WTC11 (cell line): ENCODE measurements at regions not wholly inside any gene's neighbourhood (a gene's known extent, or its start where the extent isn't known, plus 50 kb on each side); places are given as distances from the start of the nearest gene placed in this dataset.

Experiments
- ATAC-seq: fragments of 200-7000 bp; cut with Tn5 transposase; 2 replicates; pipeline ENCODE4 v1.10.0; 2021; ENCODE audit warnings: mild to moderate bottlenecking, moderate library complexity
- CTCF ChIA-PET: fragments of 300-600 bp; sonication (Branson Sonifier 250); formaldehyde crosslinking; loops from one replicate; lab custom pipeline; 2021; ENCODE audit warnings: antibody characterized with exemption; lab: Charles Lee
- POLR2A ChIA-PET: fragments of 350-600 bp; sonication (Branson Sonifier 250); formaldehyde crosslinking; loops from one replicate; lab custom pipeline; 2021; ENCODE audit warnings: antibody characterized with exemption; lab: Charles Lee
- DNase-seq: peaks from one replicate; pipeline ENCODE4 v3.0.0; 2021; ENCODE audit warnings: low spot score
- H3K27ac Mint-ChIP-seq: 2 replicates; pipeline ENCODE4 v1.8.0; 2021; ENCODE audit warnings: mixed read lengths
- H3K27me3 Mint-ChIP-seq: 2 replicates; pipeline ENCODE4 v1.8.0; 2021; ENCODE audit warnings: low read depth, mild to moderate bottlenecking, moderate library complexity, mixed read lengths
- H3K36me3 Mint-ChIP-seq: 2 replicates; pipeline ENCODE4 v1.8.0; 2021; ENCODE audit warnings: mixed read lengths
- H3K4me1 Mint-ChIP-seq: 2 replicates; pipeline ENCODE4 v1.8.0; 2022; ENCODE audit warnings: mixed read lengths
- H3K4me3 Mint-ChIP-seq: 2 replicates; pipeline ENCODE4 v1.8.0; 2021; ENCODE audit warnings: mild to moderate bottlenecking, moderate library complexity, mixed read lengths
- H3K9me3 Mint-ChIP-seq: 2 replicates; pipeline ENCODE4 v1.8.0; 2021; ENCODE audit warnings: mixed read lengths
- CREB1 ChIP-seq: sonication (generic); formaldehyde crosslinking; IDR thresholded peaks from 2 replicates; pipeline ENCODE4 v1.8.0; 2023; ENCODE audit warnings: mild to moderate bottlenecking, missing genetic modification reagents
- ELF4 ChIP-seq: sonication (generic); formaldehyde crosslinking; IDR thresholded peaks from 2 replicates; pipeline ENCODE4 v1.8.1; 2022; ENCODE audit warnings: low read depth, mild to moderate bottlenecking, moderate library complexity, missing genetic modification reagents
- EMX1 ChIP-seq: fragments of 250-450 bp; sonication (Bioruptor Pico); IDR thresholded peaks from 2 replicates; pipeline ENCODE4 v1.8.0; 2021; ENCODE audit warnings: mild to moderate bottlenecking
- FOXP1 ChIP-seq: sonication (generic); formaldehyde crosslinking; IDR thresholded peaks from 2 replicates; pipeline ENCODE4 v1.8.0; 2022; ENCODE audit warnings: missing genetic modification reagents, mild to moderate bottlenecking, moderate library complexity, borderline replicate concordance
- JAZF1 ChIP-seq: fragments of 250-450 bp; sonication (Bioruptor Pico); IDR thresholded peaks from 2 replicates; pipeline ENCODE4 v1.9.0; 2021; ENCODE audit warnings: moderate library complexity, mild to moderate bottlenecking, inconsistent platforms
- MLX ChIP-seq: sonication (generic); formaldehyde crosslinking; IDR thresholded peaks from 2 replicates; pipeline ENCODE4 v1.8.1; 2023; ENCODE audit warnings: mild to moderate bottlenecking, missing genetic modification reagents, moderate library complexity
- MXD4 ChIP-seq: fragments of 250-450 bp; sonication (Bioruptor Pico); IDR thresholded peaks from 2 replicates; pipeline ENCODE4 v1.8.0; 2021; ENCODE audit warnings: mild to moderate bottlenecking, moderate library complexity, borderline replicate concordance
- MYBL2 ChIP-seq: sonication (generic); formaldehyde crosslinking; IDR thresholded peaks from 2 replicates; pipeline ENCODE4 v1.8.1; 2023; ENCODE audit warnings: mild to moderate bottlenecking, moderate library complexity, missing genetic modification reagents
- NFATC4 ChIP-seq: fragments of 250-450 bp; sonication (Bioruptor Pico); IDR thresholded peaks from 2 replicates; pipeline ENCODE4 v1.9.0; 2021; ENCODE audit warnings: mild to moderate bottlenecking
- NFE2L1 ChIP-seq: sonication (generic); formaldehyde crosslinking; IDR thresholded peaks from 2 replicates; pipeline ENCODE4 v1.8.1; 2023; ENCODE audit warnings: missing genetic modification reagents
- NFYB ChIP-seq: sonication (generic); formaldehyde crosslinking; conservative IDR thresholded peaks from 2 replicates; pipeline ENCODE4 v1.8.0; 2022; ENCODE audit warnings: low read depth, missing genetic modification reagents
- PRDM15 ChIP-seq: sonication (generic); formaldehyde crosslinking; IDR thresholded peaks from 2 replicates; pipeline ENCODE4 v1.8.0; 2022; ENCODE audit warnings: missing genetic modification reagents
- TEAD1 ChIP-seq: sonication (generic); formaldehyde crosslinking; IDR thresholded peaks from 2 replicates; pipeline ENCODE4 v1.8.0; 2022; ENCODE audit warnings: mild to moderate bottlenecking, missing genetic modification reagents
- ZNF232 ChIP-seq: sonication (generic); formaldehyde crosslinking; IDR thresholded peaks from 2 replicates; pipeline ENCODE4 v1.8.0; 2022; ENCODE audit warnings: mild to moderate bottlenecking, missing genetic modification reagents
- ZNF396 ChIP-seq: fragments of 250-450 bp; sonication (Bioruptor Pico); IDR thresholded peaks from 2 replicates; pipeline ENCODE4 v1.8.0; 2021; ENCODE audit warnings: mild to moderate bottlenecking, moderate library complexity, borderline replicate concordance
- TF ChIP-seq, protein P1 (sequence below): sonication (generic); formaldehyde crosslinking; IDR thresholded peaks from 2 replicates; pipeline ENCODE4 v1.8.1; 2023; ENCODE audit warnings: mild to moderate bottlenecking, moderate library complexity, missing genetic modification reagents

DNA sequence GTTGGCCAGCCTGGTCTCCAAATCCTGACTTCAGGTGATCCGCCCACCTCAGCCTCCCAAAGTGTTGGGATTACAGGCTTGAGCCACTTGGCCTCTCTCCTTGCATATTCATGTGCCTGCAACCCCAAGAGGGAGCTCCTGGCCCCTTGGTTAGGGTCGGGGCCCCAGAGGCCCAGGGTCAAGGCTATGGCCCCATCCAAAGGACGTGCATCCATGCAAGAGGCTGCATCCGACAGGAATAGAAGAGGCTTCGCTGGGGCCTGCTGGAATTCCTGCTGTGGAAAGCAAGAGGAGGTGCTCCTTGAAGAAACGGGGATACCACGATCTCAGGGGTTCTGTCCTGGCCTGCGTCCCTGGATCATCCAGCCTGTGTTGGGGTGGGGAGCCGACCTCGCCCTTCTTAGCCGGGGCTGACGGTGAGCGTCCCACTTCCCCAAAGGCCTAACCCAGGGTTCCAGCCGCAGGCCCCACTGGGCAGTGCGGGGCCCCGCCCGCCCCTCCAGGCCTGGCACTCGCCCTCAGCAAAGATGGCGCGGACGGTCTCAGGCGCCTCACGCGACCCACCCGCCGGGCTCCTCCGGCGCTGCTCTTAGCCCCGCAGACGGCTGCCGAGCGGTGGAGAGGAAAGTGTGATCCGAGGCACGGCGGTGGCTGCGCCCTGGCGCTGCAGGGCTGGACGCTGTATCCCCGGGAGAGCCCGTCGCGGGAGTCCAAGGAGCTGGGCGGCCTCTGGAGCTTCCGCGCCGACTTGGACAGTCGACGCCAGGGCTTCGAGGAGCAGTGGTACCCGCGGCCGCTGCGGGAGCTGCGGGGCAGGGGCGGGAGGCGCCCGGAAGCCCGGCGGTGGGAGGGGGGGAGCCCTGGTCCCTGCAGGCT, 54.7 kb downstream of the ZNF727 start:
- Mint-ChIP-seq H3K4me3 (no peak overlapping the region), H3K27me3 (peaks cover under 1% of the 10 kb centered on the region; the same call in 1 of the 2 replicates), H3K9me3 (peaks cover 28% of the 10 kb centered on the region), H3K4me1 (no peaks in the 10 kb centered on the region), H3K27ac (no peak overlapping the region), H3K36me3 (peaks cover 22% of the 10 kb centered on the region)
- CTCF ChIA-PET = no interaction called here
- TF ChIP-seq PRDM15 = no peak
- no peak for TF ChIP-seq ZNF232 (CRISPR knock-in tag)
- no peak for TF ChIP-seq EMX1 (CRISPR knock-in tag)
- TF ChIP-seq, protein P1, sequence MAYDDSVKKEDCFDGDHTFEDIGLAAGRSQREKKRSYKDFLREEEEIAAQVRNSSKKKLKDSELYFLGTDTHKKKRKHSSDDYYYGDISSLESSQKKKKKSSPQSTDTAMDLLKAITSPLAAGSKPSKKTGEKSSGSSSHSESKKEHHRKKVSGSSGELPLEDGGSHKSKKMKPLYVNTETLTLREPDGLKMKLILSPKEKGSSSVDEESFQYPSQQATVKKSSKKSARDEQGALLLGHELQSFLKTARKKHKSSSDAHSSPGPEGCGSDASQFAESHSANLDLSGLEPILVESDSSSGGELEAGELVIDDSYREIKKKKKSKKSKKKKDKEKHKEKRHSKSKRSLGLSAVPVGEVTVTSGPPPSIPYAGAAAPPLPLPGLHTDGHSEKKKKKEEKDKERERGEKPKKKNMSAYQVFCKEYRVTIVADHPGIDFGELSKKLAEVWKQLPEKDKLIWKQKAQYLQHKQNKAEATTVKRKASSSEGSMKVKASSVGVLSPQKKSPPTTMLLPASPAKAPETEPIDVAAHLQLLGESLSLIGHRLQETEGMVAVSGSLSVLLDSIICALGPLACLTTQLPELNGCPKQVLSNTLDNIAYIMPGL (CRISPR knock-in tag) = no peak
- TF ChIP-seq NFE2L1 (CRISPR knock-in tag) = no peak
- TF ChIP-seq ELF4 (CRISPR knock-in tag) = no peak
- TF ChIP-seq FOXP1 (CRISPR knock-in tag) = no peak
- no peak for TF ChIP-seq NFYB (CRISPR knock-in tag)
- no peak for TF ChIP-seq NFATC4 (CRISPR knock-in tag)
- POLR2A ChIA-PET = no interaction called here
- DNase-seq = no peak
- no peak for ATAC-seq

DNA sequence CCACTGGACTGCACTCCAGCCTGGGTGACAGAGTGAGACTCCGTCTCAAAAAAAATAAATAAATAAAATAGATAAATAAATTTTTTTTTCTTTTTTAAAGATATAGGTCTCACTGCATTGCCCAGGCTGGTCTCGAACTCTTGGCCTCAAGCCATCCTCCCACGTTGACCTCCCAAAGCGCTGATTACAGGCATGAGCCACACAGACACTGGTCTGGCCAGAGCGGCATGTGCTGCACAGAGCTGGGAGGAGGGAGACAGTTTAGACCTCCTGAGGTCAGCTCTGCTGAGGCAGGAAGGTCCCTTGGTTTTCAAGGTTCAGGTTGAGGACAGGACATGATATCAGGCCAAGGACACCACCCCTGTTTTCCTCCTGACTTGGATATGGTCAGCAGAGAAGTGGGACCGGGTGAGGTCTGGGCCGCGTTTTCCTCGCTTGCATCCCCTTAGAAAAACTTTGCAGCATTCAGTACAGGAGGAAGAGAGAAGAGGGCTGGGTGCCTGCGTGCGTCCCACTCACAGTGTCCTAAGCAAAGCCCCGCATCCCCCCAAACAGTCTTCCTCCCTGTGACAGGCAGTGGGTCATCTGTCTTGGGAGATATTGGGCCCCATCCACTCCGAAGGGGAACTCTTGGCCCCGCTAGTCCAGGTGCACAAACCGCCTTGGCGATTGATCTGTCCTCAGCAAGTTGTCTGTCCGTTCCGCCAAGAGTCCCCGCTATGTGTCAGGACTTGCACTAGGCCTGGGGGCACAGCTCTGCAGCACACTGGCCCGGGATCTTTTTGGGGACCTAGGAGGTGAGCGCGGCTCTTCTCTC, 56.1 kb downstream of the ZNF727 start:
- H3K9me3 Mint-ChIP-seq = peaks cover 19% of the 10 kb centered on the region
- no peaks in the 10 kb centered on the region for H3K4me1 Mint-ChIP-seq
- TF ChIP-seq TEAD1 (CRISPR knock-in tag) (no peak), MXD4 (CRISPR knock-in tag) (no peak), MYBL2 (CRISPR knock-in tag) (no peak), MLX (CRISPR knock-in tag) (no peak), JAZF1 (CRISPR knock-in tag) (no peak), CREB1 (no peak), ZNF396 (CRISPR knock-in tag) (no peak)
- H3K36me3 Mint-ChIP-seq = peaks cover 22% of the 10 kb centered on the region
- ATAC-seq = no peak
- POLR2A ChIA-PET = no interaction called here
- no peak for DNase-seq
- no peak overlapping the region for H3K27ac Mint-ChIP-seq
- CTCF ChIA-PET = no interaction called here
- no peak overlapping the region for H3K4me3 Mint-ChIP-seq
- no peaks in the 10 kb centered on the region for H3K27me3 Mint-ChIP-seq
